Limb (tissue), 2 donors: ENCODE measurements at regions not wholly inside any gene's neighbourhood (a gene's known extent, or its start where the extent isn't known, plus 50 kb on each side); places are given as distances from the start of the nearest gene placed in this dataset.
A peak's percentile ranks its signal among the peaks of the same experiment; 100 is the strongest.

Experiments used
- DNase-seq, 2 donors: peaks; one replicate each; pipeline ENCODE4 v3.0.0-alpha.2; 2016; ENCODE audit errors: extremely low spot score in 2 of 2

DNA sequence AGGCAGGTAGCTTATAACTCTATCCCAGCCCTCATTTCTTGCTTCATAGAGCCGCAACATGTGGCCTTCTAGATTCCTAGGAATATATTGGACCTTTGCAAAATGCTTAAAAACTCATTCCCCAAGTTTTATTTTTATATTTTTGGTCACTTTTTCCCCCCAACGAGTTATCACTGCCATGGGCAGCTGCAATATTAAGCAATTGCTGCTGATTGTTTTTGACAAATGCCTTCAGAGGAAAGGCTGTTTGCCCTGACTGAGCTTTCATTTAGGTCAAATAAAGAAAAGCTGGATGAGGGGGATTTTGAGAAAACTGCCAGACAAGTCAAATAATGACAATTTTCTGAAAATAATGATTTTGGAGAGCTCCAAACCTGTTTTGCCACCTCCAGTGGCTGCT, 976.9 kb upstream of the MBL2 start:
- DNase-seq = no peak

DNA sequence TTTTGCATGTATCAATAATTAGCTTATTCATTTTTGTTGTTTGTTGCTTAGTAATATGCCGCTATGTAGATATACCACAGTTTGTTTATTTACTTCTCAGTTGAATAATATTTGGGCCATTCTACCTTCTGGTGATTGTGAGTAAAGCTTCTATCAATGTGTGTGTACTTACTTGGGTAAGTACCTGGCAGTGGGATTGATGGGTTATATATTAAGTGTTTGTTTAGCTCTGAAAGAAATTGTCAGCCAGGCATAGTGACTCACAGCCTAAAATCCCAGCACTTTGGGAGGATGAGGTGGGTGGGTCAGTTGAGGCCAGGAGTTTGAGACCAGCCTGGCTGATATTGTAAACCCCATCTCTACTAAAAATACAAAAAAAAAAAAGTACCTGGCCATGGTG, 975.7 kb upstream of the MBL2 start:
- no peak for DNase-seq

- no peak for DNase-seq
These were observed 972.2 kb upstream of the MBL2 start for GRCh38 chr10:53744746-53745145.

GRCh38 chr10:53744176-53744575, 971.6 kb upstream of the MBL2 start:
- no peak for DNase-seq

DNA sequence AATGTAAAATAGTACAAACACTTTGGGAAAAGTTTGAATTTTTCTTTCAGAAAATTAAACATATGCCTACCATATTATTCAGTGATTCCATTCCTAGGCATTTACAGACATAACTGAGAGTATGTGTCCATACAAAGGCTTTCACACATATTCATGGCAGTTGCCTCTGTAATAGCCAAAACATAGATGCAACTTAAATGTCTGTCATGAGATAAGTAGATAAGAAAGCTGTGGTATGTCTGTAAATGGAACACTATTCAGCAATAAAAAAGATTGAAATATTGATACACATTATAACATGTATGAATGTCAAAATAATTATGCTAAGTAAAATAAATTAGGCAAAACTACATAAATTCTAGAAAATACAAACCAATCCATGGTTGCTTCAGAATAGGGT, 964.5 kb upstream of the MBL2 start:
- DNase-seq = no peak

- DNase-seq = no peak
These were observed 954.3 kb upstream of the MBL2 start for GRCh38 chr10:53726921-53727320.

DNA sequence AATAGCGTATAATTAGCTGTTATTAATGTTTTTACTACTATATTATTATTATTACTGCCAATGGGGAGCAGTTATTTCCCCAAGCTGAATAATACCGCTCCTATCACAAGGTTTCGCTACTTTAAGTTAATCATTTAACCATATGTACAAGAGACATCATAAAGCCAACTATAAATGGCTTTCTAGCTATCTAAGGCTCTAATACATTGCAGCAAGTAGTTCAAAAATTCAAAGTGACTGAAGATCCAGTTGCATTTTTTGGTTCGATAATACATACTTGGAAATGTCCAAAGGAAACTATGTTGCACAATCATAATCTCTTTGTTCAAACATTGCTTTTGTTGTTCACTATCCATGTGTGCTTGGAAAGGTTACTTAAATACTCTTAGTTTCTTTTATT, 952.0 kb upstream of the MBL2 start:
- DNase-seq = no peak

DNA sequence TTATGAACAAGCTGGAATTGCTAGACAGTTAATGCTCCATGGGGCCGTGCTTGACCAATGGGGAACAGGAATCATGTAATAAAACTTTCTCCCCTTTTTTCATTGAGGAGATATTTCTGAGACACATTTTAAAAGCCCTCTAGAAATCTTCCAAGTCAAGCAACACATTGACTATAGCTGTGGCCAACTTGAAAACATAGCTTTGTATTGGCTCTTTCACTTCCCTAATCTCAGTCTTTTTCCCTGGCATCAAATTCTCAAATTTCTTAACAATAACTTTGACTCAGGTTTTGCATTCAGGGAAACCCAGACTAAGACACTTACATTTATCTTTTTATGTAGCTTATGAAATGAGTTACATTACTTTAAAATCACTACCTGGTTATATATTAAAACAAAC, 947.1 kb upstream of the MBL2 start:
- DNase-seq = no peak

- DNase-seq = no peak
These were observed 943.6 kb upstream of the MBL2 start for GRCh38 chr10:53716156-53716555.

DNA sequence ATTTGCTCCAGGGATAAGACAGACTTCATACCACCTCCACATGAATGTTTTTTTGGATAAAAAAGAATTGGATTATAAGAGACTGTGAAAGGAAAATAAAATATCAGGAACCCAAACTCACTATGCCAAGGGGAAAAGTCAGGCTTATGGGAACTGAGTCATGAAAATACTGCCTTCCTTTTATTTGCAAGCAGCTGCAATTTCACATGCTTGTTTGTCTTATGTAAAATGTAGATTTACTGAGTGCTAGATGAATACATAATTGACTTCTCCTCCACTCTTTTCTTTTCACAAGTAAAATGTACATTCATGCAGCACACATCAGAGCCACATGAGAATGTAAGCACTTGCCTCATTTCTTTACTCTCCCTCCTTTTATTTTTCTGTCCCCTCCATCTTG, 940.8 kb upstream of the MBL2 start:
- DNase-seq = no peak

DNA sequence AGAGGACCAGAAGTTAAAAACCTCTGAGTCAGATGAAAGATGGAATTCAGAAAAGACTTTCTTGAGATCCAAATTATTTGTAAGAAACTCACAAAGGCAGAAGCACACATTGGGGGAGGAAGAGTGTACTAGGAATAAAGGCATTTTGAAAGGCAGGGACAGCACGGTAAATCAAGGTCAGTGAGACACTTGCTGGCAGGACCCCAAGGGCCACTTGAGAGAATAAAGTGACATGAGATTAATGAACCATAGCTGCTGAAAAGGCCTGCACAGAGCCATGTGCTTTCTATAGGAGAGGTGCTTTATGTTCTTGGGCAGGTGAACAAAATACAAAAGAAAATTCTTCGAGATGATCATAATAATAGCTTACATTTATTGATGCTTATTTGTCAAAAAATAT, 929.9 kb upstream of the MBL2 start:
- no peak for DNase-seq

- no peak for DNase-seq
These were observed 928.6 kb upstream of the MBL2 start for GRCh38 chr10:53701213-53701612.

DNA sequence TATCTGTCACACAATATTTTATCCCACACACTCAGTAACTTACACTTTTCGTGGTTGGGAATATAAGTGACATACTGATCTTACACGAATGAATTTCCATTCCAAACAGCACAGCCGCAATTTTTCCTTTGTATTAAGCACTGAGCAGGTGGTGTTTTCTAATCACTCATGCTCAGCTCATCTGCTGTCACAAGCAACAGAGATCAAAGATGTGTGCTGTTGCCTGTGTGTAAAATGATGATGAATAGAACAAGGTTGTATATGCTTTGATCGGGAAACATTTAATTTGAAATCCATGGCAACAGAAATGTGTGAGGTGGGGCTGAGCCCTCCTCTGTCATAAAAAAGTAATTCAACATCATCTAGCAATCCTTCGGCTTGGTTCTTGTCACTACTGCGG, 927.7 kb upstream of the MBL2 start:
- DNase-seq = no peak

GRCh38 chr10:53699684-53700083, 927.1 kb upstream of the MBL2 start:
- no peak for DNase-seq

GRCh38 chr10:53699231-53699630, 926.6 kb upstream of the MBL2 start:
- no peak for DNase-seq

DNA sequence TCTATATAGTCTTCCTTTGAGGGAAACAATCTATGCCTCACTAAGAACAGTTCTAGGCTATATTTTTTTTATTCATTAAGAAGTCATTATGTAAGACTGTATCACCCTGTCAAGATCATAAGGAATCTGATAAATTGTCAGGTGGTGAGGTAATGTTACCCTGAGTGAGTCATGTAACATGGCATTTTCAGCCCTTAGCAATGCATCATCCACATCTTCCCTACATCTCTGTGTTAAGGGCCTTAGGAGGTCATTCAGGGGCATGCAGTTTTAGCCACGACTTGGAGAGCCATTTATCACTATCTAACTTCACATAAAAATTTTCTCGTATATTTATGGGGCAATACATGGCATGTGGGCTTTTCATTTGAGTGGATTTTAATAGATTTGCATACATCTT, 924.5 kb upstream of the MBL2 start:
- DNase-seq = no peak

- DNase-seq = no peak
These were observed 918.1 kb upstream of the MBL2 start for GRCh38 chr10:53690524-53691240.

- DNase-seq = no peak
These were observed 915.2 kb upstream of the MBL2 start for GRCh38 chr10:53687800-53688199.

DNA sequence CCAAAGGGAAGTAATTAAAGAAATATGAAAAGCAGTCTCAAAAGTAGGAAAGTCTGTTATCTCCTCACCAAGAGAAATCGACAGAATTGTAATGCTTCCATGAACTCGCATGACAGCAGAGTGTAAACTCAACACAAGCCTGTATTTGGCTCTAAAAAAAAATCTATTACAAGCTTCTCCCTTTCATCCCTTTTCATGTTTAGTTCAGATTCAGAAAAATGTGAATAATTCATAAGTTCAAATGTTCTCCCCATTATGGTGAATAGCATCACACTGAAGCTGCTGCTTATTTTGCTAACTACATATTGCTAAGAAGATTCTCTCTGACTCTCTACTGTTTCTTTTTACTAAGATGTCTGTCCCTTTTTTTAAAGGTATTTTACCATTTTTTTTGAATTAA, 910.3 kb upstream of the MBL2 start:
- DNase-seq = no peak

DNA sequence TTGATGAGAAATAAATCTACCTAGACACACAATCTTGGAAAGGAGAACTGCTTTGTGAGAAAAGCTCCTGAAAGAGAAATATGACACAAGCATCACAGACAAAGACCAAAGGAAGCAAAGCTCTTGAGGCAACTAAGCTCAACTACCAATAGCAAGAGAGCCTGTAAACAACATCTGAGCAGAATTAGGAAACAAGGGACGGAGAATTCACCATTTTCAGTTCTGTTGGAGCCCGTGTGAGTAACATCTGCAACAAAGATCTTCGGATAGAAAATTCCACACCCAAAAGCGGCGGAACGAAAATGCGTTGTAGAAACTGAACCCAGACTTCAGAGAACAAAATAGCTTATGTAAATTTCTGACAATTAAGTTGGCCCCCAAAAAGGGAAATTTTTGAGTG, 909.9 kb upstream of the MBL2 start:
- no peak for DNase-seq

DNA sequence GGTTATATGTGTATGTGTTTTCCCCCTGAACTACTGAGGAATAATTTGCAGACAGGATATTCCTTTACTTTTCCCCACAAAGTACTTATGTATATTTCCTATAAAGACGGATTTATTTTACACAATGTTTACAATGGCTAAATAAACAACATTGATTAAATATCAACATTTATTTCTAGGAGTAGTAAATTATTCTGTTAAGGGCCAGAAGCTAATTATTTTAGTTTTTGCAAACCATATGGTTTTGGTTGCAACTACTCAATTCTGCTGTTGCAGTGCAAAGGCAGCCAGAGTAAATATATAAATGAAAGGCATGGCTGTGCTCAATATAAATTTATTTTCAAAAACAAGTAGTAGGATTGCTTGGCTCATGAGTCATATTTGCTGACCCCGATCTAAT, 907.1 kb upstream of the MBL2 start:
- DNase-seq = no peak

DNA sequence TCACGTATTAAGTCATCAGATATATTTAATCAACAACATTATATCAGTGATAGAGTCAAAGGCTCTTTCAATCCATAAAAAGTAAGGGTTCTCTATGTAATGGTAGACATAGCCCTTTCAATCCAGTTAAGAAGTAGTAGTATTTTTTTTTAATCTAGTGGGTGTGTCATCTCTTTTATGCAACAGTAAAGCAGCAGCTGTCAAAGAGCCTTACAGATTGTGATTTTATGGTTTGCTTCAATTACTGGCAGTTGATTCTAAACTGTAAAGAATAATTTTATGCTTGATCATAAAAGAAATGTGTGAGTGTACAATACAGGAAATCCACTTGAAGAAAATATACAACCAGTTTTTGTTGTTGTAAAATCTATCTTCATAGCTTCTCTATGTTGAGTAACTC, 902.6 kb upstream of the MBL2 start:
- DNase-seq = peak in 1 of 2 donors; percentile 28

DNA sequence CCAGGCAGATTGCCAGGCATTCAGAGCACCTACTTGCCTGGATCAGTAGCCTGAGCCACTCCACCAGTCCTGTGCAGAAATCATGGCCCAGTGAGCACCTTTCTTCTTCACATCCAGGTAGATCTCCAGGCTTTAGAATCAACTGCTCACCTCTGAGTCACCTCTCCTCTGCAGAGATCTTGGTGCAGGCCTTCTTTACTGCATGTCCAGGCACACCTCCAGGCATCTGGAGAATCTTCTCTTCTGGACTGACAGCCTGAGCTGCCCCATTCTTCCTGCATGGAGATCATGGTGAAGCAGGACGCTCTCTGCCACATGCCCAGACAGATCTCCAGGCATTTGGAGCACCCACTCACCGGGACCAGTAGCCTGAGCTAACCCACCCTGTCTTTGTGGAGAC, 894.5 kb upstream of the MBL2 start:
- DNase-seq = no peak
